Inferior parietal cortex (tissue), 1 donor: ENCODE measurements at regions not wholly inside any gene's neighbourhood (a gene's known extent, or its start where the extent isn't known, plus 50 kb on each side); places are given as distances from the start of the nearest gene placed in this dataset.

Experiments used
- DNase-seq: peaks from one replicate; pipeline ENCODE4 v3.0.0-alpha.2; 2016; ENCODE audit errors: extremely low spot score

DNA sequence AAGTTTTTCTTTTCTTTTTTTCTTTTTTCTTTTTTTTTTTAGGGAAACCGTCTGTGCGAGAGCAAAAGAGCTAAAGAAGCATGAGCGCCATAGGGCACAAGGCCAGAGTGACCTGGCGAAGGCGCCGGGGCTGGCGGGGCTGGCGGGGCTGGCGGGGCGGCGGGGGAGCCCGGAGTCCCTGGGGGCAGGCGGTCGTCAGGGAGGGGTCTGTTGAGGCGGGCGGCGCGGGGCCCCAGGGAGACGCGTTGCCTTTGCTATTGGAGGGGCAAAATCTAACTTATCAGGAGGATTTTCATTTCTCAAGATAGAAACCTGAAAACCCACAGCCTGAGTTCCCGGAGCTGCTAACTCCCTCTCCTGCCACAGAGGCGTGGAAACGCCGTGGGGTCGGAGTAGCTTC lies 135.6 kb upstream of the SMAD1 start:
- no peak for DNase-seq

DNA sequence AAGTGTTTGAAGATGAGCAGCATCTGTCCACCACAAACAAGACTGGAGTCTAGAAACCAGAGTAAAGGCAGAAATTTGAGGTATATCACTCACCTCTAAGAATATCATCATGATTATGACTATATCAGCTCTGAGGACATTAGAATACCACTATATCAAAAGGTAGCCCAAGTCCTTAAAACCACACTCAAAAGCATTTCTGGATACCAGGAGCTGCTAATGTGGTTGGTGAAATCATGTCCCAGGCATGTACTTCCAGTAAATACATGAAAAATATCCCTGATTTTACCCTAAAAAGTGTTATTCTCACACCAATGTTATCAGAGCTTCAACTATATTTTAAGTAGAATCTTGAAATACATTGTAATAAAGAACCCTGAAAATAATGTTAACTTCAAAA lies 136.3 kb upstream of the SMAD1 start:
- DNase-seq: no peak

DNA sequence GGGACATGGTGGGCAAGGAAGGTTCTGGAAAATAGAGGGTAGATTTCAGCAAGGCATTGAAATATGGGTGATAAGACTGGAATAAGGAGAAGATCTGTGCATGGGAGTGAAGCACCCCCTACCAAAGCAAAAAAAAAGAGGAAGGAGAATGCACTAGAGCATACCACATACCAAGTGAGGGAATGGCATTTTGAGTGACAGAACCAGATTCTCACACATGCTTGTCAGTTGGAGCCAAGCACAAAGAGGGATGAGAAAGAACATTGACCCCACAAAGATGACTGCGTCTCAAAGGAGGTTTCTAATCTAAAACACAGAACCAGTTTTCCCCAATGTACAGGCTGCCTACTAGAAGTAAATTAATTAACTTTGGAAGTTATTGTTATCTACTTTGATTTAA lies 140.3 kb upstream of the SMAD1 start:
- DNase-seq: no peak

DNA sequence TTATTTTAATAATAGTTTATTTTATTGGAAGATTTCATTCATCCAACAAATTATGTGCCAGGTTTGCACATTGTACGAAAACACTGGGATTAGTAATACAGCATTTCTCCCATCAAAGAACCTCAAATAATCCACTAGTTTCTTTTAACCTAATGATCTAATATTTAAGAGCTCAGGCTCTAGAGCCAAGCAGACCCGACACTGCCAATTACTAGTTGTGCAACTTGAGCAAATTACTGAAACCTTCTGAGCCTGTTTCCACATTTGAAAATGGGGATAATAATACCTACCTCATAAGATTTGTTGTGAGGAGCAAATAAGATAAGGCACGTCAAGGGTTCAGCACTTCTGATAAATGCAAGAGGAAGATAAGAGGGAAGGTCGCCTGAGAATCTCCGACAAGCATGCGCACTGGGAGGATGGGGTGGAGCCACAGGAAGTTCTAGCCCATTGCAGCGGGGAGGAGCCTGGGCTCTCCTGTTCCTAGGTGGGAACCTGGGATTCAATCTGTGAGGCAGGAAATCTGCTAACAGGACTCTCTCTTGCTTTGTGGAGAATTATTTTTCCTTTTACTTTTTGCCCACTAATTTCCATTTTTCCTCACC lies 141.5 kb upstream of the SMAD1 start:
- DNase-seq: no peak

DNA sequence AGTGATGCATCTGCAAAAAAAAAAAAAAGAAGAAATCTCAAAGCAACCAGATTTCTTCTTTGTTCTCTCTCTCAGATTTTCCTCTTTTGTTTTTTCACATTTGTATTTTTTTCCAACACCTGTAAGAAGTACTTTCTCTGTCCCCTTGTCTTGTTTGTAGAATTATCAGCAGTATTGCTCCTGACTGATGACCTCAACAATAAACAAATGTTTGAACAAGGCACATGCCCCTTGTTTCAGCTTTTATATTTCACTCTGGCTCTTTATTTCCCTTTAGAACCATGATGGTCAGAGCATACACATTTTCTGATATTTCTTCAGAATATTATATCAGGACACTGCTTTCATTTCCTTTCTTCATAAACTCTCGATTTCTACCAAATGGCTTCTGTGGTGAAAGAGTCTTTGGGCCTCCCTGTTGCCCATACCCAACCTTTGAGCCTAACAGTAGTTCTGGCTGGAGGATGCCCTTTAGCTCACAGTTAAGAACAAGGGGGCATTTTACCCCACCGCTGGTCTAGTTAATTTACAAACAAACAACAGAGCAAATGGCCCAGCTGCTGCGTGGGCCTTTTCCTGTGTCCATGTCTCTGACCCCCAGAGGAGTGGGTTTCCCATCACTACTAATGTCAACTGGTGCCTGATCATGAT lies 142.5 kb upstream of the SMAD1 start:
- no peak for DNase-seq

DNA sequence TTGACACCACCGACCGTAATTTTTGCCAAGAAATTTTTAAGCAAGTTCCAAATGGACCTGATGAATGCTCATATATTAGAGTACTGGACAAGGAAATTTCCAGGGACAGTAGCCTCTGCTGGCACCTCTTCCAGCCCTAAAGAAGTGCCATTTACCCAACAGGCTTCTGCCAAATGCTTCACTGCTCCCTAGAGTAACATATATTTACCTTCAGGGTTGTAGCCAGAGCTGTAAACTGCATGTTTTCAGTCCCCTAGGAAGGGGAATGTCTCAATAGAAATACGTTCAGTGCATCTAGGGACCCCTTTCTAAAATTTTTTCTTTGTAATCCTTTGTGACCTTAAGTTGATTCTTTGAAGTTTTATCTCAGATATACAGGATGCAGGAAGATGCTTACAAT lies 143.1 kb upstream of the SMAD1 start:
- no peak for DNase-seq

DNA sequence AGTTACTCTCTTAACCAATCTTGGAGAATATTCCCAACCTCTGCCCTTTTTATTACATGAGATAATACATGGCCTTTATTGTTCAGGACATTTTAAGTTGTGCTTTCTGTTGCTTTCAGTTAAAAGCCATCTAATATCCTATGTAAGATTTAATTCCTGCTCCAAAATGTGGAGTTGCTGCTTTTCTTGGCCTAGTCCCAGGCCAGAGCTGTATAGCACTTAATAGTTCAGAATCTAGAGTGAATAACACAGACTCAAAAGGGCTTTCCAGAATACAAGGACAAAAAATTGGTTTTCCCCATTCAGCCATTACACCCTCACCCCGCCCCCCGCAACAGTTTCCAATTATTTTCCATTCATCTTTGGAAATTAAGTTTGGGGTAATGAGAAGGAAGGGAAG lies 144.3 kb upstream of the SMAD1 start:
- DNase-seq: no peak

DNA sequence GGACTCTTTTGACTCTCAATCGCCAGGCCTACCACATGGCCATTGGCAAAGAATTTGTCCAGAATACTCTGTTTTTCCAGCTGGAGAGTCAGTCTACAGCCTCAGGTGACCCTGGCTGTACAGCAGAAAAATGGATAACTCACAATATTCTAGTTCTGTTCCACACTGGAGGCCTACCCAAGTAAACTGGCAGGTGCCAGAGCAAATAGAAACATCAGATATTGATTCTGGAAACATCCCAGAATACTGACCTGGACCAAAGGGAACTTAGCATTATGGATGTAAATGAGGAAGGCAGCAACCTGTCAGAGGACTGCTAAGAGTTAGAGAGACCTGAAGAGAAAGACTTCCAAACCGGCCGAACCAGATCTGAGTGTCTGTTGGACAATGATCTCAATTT lies 147.9 kb upstream of the SMAD1 start:
- no peak for DNase-seq

DNA sequence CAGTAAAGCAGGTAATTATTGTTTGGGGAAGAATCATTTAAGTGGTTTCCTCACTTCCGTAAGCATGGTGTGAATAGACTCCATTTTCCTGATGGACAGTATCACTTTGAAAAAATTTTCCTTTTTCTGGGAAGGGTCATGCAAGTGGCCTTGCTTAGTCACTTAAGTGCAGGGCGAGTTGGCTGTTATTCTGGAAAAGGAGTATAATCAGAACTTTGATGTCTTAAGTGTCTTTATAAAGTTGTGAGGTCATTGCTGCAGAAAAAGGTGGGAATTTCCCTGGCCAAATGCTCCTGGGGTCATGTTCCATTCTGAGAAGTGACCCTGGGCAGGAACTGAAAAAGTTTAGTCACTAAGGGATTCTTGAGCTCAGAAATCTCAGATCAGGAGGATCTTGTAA lies 146.1 kb upstream of the OTUD4 start:
- DNase-seq: no peak

DNA sequence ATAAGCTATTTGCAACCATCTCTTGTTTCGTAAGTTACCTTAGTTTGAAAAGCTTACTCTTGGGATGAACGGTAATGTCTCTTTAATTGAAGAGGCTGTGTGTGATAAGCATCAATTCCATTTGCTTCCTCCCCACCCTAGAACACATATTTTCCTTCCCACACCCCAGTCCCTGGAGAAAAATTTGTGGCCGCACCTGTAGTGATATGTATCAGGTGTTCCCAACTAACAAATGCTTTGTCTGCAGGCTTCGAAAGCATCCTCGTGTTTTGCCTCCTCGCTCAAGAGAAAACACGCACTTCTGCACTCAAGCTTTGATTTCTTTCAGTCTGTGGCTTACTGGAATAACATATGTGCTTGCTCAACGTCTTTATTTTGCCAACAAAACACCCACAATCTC lies 143.8 kb upstream of the OTUD4 start:
- no peak for DNase-seq

DNA sequence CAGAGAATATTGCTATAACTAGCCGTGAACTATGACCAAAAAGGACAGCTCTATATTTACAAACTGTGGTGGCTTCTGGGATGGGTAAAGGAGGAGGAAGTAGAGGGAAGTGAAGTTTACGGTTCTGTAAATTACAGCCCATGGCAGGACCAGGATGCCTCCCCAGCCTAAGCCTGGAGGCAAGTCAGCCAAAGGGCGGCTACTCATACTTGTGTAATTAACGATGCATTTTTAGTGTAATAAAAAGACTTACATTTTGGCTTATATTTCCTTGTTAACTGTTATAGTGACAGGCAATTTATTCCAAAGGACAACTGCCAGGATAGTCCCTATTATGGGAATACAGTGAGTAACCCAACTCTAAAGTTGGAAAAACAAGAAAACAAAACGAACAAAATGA lies 139.9 kb upstream of the OTUD4 start:
- DNase-seq: no peak

DNA sequence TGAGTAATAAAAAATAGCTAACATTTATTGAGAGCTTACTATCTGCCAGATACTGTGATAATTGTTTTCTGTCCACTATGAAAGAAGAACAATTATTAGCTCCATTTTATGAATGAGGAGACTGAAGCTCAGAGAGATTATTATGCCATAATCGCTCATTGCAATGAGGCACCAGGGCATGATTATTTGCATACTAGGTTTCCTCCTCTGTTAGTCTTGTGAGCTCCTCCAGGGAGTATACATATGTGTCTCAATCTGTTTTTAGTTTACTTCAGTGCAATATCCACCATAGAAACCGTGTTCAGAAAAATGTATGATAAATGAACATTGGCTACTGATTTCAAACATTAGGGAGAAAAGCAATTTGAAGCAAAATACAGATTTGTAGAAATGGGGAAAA lies 139.4 kb upstream of the OTUD4 start:
- no peak for DNase-seq

DNA sequence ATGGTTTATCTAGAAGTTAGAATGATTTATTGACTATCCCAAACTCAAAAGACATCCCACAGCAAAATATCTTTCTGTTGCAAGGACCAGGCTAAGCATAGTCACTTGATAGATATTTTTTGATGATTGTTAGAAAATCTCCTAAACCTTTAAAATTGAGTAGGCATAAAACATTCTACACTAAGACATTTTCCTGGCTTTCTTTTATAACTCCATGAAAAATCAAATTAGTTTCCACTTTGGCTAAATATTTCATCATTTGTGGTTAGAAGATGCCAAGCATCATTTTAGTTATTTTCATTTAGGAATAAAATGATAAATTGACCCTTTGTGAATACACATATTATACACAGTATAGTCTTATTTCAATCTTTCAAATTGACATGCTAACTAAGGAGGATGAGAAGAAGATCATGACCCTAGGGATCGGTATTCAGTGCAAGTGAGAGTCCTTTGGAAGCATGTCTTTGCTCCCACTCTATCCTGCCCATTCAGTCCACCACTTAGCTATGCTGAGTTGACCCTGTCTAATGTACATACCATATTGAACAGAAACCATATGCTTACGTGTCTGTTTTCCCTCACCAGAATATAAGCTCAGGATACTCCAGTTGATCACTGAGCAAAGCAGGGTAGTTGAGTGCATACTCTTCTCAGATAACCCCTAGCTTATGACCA lies 136.6 kb upstream of the OTUD4 start:
- no peak for DNase-seq

DNA sequence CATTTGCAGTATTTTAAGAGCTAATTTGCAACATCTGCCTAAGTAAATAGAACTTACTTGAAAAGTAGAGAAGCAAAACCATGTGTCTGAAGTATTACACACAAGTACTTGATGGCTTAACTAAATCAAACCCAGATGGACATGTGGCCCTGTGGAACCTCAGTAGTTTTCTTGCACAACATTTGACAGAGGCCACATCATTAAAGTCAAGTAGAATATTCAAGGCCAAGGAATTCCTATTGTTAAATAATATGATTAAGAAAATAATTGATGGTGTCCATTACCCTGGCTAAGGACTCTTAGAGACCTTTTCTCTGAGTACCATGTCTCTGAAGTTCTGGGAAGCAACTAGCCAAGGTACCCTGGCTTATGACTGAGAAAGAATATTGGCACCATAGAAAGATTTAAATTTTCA lies 135.4 kb upstream of the OTUD4 start:
- no peak for DNase-seq

DNA sequence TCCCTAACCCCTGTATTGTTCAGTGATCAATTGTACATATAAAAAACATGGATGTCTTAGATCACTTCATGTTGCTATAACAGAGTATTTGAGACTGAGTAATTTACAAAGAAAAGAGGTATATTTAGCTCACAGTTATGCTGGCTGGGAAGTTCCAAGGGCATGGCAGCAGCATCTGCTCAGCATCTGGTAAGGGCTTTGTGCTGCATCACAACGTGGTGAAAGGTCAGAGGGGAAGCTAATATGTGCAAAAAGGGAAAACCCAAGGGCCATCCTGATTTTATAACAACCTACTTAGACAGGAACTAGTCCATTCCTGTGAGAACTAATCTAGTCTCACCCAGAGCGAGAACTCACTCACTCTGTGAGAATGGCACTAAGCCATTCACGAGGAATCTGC lies 128.2 kb upstream of the OTUD4 start:
- DNase-seq: no peak

DNA sequence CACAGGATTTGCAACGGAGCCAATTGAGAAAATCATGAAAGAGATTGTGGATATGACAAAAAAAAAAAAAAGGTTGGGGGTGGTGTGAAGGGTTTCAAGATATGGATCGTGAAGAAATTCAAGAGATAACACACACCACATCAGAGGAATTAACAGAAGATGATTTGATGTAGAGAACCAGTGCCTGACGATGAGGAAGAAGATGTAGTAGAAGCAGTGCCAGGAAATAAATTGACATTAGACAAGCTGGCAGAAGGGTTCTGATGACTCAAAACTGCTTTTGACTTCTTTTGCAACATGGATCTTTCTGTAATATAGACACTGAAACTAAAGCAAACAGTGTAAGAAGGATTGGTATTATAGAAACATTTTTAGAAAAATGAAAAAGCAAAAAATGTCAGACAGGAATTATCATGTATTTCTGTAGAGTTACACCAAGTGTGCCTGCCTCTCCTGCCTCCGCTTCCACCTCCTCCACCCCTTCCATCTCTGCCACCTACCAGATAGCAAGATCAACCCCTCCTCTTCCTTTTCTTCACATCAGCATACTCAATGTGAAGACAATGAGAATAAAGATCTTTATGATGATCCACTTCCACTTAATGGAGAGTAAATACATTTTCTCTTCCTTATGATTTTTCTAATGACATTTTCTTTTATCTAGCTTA lies 127.5 kb upstream of the OTUD4 start:
- DNase-seq: no peak

DNA sequence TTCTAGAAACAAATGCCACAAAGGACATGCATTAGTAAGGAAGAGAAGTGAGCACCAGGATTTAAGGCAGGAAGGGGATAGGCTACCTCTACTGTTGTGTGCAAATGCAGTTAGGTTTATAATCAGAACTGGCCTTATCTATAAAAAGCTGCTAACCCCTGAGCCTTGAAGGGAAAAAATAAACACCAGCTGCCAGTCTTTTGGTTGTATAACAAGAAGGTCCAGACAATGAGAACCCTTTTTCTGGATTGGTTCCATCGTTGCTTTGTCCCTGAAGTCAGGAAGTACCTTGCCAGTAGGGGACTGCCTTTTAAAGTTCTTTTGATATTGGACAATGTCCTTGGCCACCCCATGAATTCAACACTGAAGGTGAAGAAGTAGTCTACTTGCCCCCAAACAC lies 126.7 kb upstream of the OTUD4 start:
- no peak for DNase-seq

DNA sequence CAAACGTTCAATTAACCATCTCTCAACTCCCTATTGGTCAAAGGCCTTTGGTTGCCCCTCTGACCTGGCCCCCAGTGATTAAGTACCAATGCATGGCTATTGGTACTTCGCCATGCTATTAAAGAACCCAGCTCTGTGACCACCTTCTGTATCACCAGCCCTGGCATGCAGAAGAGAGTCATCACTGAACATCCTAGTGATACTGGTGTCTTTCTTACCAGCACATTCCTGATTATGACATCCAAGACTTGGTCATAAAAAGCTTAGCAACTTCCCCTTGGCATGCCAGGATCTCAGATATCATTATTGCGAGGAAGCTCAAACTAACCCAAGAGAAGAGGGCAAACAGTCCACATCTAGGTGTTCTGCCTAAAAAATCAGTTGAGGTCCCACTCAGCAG lies 122.3 kb upstream of the OTUD4 start:
- no peak for DNase-seq

DNA sequence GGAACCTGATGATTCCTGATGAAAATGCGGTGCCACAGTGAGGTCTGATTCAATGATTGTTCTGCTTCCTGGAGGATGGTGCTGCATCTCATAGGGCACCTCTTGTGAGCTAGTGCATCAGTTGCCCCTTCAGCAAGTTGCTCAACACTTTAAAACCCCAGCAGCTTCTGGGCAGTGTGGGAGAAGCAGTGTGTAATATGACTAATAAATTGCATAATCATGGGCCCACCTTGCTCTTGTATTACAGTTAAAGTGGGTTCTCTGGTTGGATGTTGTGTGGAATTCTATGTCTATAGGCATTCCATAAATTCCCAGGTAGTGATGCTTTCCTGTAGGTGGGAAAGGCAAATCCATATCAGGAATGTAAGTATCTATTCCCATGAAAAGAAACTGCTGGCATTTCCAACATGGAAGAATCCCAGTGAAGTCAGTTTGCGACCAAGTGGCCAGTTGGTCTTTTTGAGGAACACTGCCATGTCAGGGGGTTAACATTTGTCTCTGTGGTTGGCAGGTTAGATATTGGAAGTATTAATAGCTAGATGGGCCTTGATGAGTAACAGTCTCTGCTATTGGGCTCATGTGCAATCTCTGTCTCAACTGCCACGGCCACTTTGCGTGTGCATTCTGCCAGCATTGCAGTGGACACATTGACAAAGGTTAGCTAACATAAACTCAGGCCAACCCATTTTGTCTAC lies 121.1 kb upstream of the OTUD4 start:
- no peak for DNase-seq

DNA sequence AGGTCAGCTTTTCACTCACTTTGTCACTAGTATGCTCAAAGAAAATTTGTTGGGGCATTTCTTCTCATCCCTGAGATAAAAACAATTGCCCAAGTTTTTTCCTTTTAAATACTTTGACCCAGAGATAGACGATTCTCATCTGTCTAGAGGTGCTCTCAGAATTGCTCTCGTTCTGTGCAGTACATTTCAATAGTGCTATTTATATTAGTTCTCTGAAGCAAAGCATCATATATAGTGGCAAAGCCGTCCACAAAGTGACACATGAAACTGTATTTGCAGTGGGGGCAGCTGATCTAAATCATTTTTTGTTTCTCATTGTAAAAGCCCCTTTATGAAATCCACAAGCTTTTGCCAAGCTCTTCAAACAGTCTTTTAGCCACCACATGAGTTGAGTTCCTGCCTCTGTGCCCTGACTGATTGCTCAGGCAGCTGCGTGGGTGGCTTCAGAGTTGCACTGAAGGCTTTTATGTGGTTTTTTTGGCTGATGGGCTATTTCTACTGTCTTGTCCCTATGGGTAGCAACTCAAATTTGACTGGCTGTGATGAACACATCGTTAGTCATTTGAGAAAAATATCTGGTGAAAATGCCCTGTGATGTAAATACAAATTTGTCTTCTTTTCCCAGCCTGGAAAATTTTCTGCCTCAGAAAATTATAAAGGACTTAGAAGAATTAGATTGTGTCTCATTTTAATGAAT lies 119.1 kb upstream of the OTUD4 start:
- DNase-seq: no peak

DNA sequence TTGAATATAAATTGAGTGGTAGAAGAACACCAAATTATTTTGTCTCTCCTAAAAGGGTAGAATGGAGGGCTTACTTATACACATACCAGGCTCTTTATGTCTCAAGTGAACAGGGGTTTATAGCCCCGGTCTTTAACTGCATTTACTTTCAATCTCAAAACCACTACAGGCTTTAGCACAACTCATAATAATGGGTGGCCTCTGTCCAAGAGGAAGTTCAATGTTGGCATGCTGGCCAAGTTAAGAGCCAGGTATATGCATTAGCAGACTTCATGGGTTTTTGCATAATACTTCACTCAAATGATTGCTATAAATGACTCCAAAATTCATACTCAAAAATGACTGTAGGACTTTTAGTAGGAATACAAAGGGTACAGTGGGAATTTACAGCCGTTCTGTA lies 118.5 kb upstream of the OTUD4 start:
- no peak for DNase-seq

DNA sequence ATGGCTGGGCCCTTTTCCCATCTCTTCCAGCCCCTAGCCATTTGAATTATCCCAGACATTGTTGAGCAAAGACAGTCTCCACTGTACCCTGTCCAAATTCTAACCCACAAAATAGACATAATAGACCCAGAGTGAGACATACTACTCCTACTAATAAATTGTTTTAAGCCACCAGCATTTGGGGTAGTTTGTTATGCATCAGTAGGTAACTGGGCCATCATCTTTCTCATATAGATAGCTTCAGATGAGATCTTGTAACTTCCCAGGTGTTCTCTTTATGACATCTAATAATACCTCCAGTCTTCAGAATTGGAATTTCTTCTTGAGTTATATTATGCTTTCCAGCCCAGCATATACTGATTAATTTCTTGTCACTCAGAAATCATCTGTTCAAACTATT lies 117.2 kb upstream of the OTUD4 start:
- DNase-seq: no peak
